GM13977 (cell line): ENCODE measurements at regions not wholly inside any gene's neighbourhood (a gene's known extent, or its start where the extent isn't known, plus 50 kb on each side); places are given as distances from the start of the nearest gene placed in this dataset.

Experiments
- DNase-seq: peaks from one replicate; pipeline ENCODE4 v3.0.0; 2012; ENCODE audit warnings: low spot score
- in situ Hi-C: fragments of 300-500 bp; cut with MboI; formaldehyde crosslinking; loops from one replicate; pipeline ENCODE4 v1.12.0; 2022; ENCODE audit warnings: low sequenced_read_pairs, low pct_unique_long_range_greater_than_20kb, mixed read lengths, inconsistent platforms; ENCODE audit not compliant: unreplicated experiment
- TF ChIP-seq, protein P1 (sequence below): IDR thresholded peaks from 2 replicates; pipeline ENCODE4 v1.5.1; 2012; ENCODE audit warnings: mild to moderate bottlenecking, control low read depth; ENCODE audit not compliant: insufficient read depth; ENCODE audit errors: extremely low read depth, missing control alignments

DNA sequence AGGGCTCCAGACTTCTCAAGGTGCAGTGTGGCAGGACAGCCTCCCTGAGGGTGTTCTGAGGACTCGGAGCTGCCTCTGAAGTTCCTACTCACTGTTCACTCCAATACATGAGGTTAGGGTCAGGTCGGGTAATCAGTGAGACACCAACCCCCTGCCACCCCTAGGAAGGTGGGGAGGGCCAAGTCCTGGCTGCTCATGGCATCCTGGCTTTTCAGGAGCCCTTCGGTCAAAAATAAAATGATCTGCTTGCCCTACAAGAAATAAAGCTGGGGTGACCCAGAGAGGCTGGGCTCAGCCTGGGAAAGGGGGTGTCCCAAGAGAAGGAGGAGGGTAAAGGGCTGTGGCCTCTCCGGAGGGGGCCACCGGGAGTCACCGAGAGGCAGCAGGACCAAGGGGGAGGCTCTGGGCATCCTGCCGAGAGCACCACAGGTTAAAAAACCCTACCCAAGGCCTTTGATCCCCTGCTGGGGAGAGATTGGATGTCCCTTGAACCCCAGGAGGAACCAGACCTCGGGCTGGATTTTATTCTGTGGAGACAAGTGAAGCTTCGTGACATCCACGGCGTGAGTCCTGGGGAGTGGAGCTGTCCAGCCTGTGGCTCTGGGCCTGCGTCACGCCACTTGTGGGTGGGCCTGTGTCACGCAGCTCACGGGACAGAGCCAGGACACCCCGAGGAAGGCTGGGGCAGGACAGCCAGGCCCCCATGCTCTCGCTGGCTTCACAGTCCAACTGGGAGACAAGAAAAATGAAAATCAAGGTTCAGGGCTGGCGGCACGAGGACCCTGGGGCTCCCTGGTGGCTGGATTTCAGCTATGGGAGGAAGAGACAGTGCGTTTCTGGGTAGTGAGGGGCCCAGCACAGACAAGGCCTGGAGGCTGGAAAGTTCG lies 102.2 kb upstream of the FGF3 start:
- in situ Hi-C loops = loop anchor here (10.0 to 25.0 kb wide), 2 partner anchors 273 to 541 kb away; no protein-coding TSS in a partner anchor
- TF ChIP-seq, protein P1, sequence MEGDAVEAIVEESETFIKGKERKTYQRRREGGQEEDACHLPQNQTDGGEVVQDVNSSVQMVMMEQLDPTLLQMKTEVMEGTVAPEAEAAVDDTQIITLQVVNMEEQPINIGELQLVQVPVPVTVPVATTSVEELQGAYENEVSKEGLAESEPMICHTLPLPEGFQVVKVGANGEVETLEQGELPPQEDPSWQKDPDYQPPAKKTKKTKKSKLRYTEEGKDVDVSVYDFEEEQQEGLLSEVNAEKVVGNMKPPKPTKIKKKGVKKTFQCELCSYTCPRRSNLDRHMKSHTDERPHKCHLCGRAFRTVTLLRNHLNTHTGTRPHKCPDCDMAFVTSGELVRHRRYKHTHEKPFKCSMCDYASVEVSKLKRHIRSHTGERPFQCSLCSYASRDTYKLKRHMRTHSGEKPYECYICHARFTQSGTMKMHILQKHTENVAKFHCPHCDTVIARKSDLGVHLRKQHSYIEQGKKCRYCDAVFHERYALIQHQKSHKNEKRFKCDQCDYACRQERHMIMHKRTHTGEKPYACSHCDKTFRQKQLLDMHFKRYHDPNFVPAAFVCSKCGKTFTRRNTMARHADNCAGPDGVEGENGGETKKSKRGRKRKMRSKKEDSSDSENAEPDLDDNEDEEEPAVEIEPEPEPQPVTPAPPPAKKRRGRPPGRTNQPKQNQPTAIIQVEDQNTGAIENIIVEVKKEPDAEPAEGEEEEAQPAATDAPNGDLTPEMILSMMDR = no peak
- no peak for DNase-seq

DNA sequence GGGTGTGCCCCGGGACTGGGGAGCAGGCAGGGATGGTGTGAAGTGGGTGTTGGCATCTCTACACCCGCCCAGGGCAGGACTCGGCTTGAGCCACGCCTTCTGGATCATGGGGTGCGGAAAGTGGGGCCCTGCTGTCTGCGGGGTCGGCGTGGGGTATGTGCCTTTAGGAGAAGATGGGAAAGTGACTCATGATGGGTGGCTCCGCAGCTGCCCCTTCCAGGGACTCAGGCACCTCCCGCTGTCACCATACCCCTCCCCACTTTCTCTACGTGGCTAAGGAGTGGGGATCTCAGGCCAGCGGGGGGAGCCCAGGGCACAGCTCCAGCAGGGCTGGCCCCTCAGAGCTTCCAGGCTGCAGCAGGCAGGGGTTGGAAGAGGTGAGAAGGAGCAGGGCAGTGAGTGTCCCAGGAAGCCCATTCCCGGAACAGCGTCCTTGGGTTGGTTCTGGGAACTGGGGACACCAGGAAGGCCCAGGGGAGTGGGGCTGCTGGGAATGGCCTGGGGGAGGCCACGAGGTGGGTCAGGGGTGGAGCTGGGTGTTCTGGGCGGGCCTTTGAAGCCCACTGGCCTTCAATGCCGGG lies 102.9 kb upstream of the FGF3 start:
- in situ Hi-C loops = loop anchor here (10.0 to 25.0 kb wide), 2 partner anchors 273 to 540 kb away; no protein-coding TSS in a partner anchor
- DNase-seq = no peak
- TF ChIP-seq, protein P1 = no peak

DNA sequence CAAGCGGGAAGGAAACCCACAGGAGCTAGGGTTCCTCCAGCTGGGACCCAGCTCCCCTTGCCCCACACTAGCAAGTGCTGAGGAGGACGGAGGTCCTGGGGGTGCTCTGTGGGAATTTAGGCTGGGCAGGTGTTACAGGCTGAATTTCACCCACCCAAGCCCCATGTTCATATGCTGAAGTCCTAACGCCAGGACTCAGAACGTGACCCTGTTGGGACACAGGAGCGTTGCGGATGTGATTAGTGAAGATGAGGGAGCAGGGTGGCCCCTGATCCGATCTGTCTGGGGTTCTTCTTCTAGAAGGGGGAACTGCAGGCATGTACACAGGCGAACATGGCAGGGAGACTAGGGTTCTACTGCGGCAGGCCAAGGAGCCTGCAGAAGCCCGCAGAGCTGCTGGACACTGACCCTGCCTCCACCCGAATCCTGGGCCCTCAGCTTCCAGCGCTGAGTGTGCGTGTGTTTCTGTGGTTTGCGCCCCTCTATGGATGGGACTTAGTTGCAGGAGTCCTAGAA lies 103.4 kb upstream of the FGF3 start:
- in situ Hi-C loops = loop anchor here (10.0 to 25.0 kb wide), 2 partner anchors 272 to 540 kb away; no protein-coding TSS in a partner anchor
- TF ChIP-seq, protein P1 = no peak
- DNase-seq = no peak

DNA sequence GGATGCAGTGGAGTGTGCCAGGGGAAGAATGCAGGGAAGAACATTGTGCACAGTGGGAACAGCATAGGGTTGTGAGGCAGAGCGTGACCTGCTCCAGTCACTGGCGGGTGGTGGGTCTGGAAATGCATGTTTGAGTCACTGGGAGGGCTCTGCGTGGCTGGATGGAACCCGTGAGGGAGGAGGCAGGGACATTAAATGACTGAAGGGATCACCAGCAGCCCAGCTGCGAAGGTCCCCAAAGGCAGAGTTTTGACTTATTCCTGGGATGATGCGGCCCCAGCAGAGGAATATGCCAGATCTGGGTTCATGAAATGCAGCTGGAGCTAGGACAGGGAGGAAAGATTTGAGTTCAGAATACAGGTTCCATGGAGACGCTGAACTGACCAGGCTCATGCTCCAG lies 104.0 kb upstream of the FGF3 start:
- DNase-seq = no peak
- TF ChIP-seq, protein P1 = no peak
- in situ Hi-C loops = loop anchor here (10.0 to 25.0 kb wide), 2 partner anchors 272 to 539 kb away; no protein-coding TSS in a partner anchor

DNA sequence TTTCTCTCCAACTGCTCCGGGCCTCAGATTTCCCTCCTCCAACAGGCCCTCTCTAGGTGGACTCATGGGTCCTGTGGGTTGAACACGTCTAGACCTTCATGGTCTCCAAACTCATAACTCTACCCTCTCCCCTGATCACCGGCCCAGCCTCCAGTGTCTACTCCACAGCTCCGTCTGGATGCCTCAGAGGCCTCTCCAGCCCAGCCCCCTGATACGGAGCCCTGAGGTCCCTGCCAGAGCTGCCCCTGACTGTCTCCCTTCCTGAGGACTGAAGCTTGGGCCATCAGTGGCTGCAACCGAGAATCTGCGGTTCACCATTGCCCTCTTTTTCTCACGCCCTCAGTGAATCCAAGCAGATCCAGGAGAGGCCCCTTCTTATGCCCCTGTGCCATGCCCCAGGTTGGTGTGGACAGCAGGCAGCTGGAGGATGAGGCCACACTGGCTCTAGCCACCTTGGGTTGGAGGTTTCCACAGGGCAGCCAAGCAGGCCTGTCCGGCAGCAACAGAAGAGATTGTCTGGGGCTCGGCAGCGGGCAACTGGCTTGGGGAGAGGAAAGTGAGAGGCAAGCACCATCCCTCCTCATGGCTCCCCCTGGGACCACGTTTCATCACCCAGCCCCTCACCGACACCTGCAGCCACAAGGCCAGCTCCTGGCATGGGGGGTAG lies 104.6 kb upstream of the FGF3 start:
- DNase-seq = no peak
- in situ Hi-C loops = loop anchor here (10.0 to 25.0 kb wide), 2 partner anchors 271 to 539 kb away; no protein-coding TSS in a partner anchor
- TF ChIP-seq, protein P1 = no peak
